ENCODE measurements at regions not wholly inside any gene's neighbourhood (a gene's known extent, or its start where the extent isn't known, plus 50 kb on each side); places are given as distances from the start of the nearest gene placed in this dataset.

DNA sequence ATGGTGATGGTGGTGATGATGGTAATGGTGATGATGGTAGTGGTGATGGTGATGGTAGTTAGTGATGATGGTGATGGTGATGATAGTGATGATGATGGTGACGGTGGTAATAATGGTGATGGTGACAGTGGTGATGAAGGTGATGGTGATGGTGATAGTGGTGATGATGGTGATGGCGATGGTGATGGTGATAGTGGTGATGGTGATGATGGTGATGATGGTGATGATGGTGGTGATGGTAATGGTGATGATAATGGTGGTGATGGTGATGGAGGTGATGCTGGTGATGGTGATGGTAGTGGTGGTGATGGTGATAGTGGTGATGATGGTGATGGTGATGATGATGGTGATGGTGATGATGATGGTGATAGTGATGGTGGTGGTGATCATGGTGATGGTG, 148.7 kb upstream of the TNRC6C start:
- H3K9me3 ChIP-seq (ENCODE audit: control insufficient read depth in 1 of 2, insufficient read depth in 1 of 2, low read length in 2 of 2): no peaks in the 10 kb centered on the region
- no peaks in the 10 kb centered on the region for H3K27me3 ChIP-seq (ENCODE audit: control insufficient read depth in 1 of 2, insufficient read depth in 2 of 2, low read length in 2 of 2)
- TF ChIP-seq, protein P1, sequence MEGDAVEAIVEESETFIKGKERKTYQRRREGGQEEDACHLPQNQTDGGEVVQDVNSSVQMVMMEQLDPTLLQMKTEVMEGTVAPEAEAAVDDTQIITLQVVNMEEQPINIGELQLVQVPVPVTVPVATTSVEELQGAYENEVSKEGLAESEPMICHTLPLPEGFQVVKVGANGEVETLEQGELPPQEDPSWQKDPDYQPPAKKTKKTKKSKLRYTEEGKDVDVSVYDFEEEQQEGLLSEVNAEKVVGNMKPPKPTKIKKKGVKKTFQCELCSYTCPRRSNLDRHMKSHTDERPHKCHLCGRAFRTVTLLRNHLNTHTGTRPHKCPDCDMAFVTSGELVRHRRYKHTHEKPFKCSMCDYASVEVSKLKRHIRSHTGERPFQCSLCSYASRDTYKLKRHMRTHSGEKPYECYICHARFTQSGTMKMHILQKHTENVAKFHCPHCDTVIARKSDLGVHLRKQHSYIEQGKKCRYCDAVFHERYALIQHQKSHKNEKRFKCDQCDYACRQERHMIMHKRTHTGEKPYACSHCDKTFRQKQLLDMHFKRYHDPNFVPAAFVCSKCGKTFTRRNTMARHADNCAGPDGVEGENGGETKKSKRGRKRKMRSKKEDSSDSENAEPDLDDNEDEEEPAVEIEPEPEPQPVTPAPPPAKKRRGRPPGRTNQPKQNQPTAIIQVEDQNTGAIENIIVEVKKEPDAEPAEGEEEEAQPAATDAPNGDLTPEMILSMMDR (IDR thresholded peaks at IDR 0.05): no peak
- intact Hi-C loops (cut with DNase I, micrococcal nuclease): no loop called here
- H3K4me3 Mint-ChIP-seq: no peak overlapping the region
- no peak overlapping the region for H3K27ac Mint-ChIP-seq
- H3K4me1 Mint-ChIP-seq (ENCODE audit: low read depth): no peaks in the 10 kb centered on the region
- no peaks in the 10 kb centered on the region for H3K4me1 ChIP-seq (ENCODE audit: insufficient read depth, low read length)
- ATAC-seq (ENCODE audit: poor library complexity) (no peak), DNase-seq (no peak)
- no peak overlapping the region for H3K27ac ChIP-seq (ENCODE audit: low read depth in 1 of 2, low read length in 2 of 2)
- no peak overlapping the region for H3K4me3 ChIP-seq (ENCODE audit: low read length)
- H3K36me3 Mint-ChIP-seq (ENCODE audit: low read depth): no peaks in the 10 kb centered on the region
- peaks cover 2% of the 10 kb centered on the region for H3K9me3 Mint-ChIP-seq
- POLR2A ChIA-PET: no interaction called here
- H3K36me3 ChIP-seq (ENCODE audit: insufficient read depth, low read length): no peaks in the 10 kb centered on the region
- no peaks in the 10 kb centered on the region for H3K27me3 Mint-ChIP-seq
- CTCF ChIA-PET: no interaction called here

GRCh38 chr17:77810536-77810935, 148.0 kb upstream of the TNRC6C start:
- H3K4me1 Mint-ChIP-seq (ENCODE audit: low read depth): no peaks in the 10 kb centered on the region
- H3K4me1 ChIP-seq (ENCODE audit: insufficient read depth, low read length): no peaks in the 10 kb centered on the region
- no peak overlapping the region for H3K27ac Mint-ChIP-seq
- ATAC-seq (ENCODE audit: poor library complexity): no peak
- H3K27me3 Mint-ChIP-seq: no peaks in the 10 kb centered on the region
- H3K4me3 Mint-ChIP-seq: no peak overlapping the region
- H3K27ac ChIP-seq (ENCODE audit: low read depth in 1 of 2, low read length in 2 of 2): no peak overlapping the region
- intact Hi-C loops (cut with DNase I, micrococcal nuclease): no loop called here
- DNase-seq: no peak
- POLR2A ChIA-PET: no interaction called here
- no peaks in the 10 kb centered on the region for H3K36me3 Mint-ChIP-seq (ENCODE audit: low read depth)
- CTCF ChIA-PET: no interaction called here
- TF ChIP-seq, protein P1 (IDR thresholded peaks at IDR 0.05): no peak
- no peaks in the 10 kb centered on the region for H3K27me3 ChIP-seq (ENCODE audit: control insufficient read depth in 1 of 2, insufficient read depth in 2 of 2, low read length in 2 of 2)
- no peaks in the 10 kb centered on the region for H3K9me3 ChIP-seq (ENCODE audit: control insufficient read depth in 1 of 2, insufficient read depth in 1 of 2, low read length in 2 of 2)
- no peak overlapping the region for H3K4me3 ChIP-seq (ENCODE audit: low read length)
- no peaks in the 10 kb centered on the region for H3K36me3 ChIP-seq (ENCODE audit: insufficient read depth, low read length)
- peaks cover 2% of the 10 kb centered on the region for H3K9me3 Mint-ChIP-seq

DNA sequence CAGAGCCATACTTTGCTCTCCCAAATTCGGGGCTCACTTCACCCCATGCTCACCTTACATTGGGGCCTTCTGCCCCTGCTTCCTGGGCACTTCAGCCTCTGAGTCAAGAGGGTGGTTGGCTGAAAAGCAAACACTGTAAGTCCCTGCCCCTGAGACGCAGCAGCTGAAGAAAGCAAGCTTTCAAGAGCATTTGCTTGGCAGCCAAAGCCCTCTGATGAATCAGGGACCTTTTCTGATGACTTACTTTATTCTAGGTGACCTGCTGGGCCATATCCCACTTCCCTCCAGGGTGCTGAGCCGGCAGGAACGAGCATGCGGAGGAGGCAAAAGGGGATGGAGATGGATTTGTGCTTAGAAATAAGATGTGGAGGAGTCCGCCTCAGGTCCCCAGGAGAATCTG, 147.0 kb upstream of the TNRC6C start:
- no peaks in the 10 kb centered on the region for H3K36me3 Mint-ChIP-seq (ENCODE audit: low read depth)
- ATAC-seq (ENCODE audit: poor library complexity): no peak
- TF ChIP-seq, protein P1 (IDR thresholded peaks at IDR 0.05): no peak
- no peak for DNase-seq
- Histone ChIP-seq H3K4me1 (ENCODE audit: insufficient read depth, low read length) (no peaks in the 10 kb centered on the region), H3K9me3 (ENCODE audit: control insufficient read depth in 1 of 2, insufficient read depth in 1 of 2, low read length in 2 of 2) (no peaks in the 10 kb centered on the region), H3K36me3 (ENCODE audit: insufficient read depth, low read length) (no peaks in the 10 kb centered on the region), H3K4me3 (ENCODE audit: low read length) (no peak overlapping the region), H3K27ac (ENCODE audit: low read depth in 1 of 2, low read length in 2 of 2) (no peak overlapping the region), H3K27me3 (ENCODE audit: control insufficient read depth in 1 of 2, insufficient read depth in 2 of 2, low read length in 2 of 2) (no peaks in the 10 kb centered on the region)
- no peak overlapping the region for H3K27ac Mint-ChIP-seq
- intact Hi-C loops (cut with DNase I, micrococcal nuclease): no loop called here
- CTCF ChIA-PET: no interaction called here
- H3K4me3 Mint-ChIP-seq: no peak overlapping the region
- H3K4me1 Mint-ChIP-seq (ENCODE audit: low read depth): no peaks in the 10 kb centered on the region
- POLR2A ChIA-PET: no interaction called here
- no peaks in the 10 kb centered on the region for H3K27me3 Mint-ChIP-seq
- H3K9me3 Mint-ChIP-seq: peaks cover 2% of the 10 kb centered on the region
